Left ventricle myocardium inferior (tissue), 1 donor: ENCODE measurements at regions not wholly inside any gene's neighbourhood (a gene's known extent, or its start where the extent isn't known, plus 50 kb on each side); places are given as distances from the start of the nearest gene placed in this dataset.

Experiments used
- DNase-seq: peaks from one replicate; pipeline ENCODE4 v3.0.0-alpha.2; 2020
- H3K27ac ChIP-seq: fragments of 200-600 bp; replicated peaks from 2 replicates; pipeline ENCODE4 v1.8.0; 2021
- H3K27me3 ChIP-seq: fragments of 200-600 bp; 2 replicates; pipeline ENCODE4 v1.8.0; 2021; ENCODE audit warnings: low read depth
- H3K36me3 ChIP-seq: fragments of 200-600 bp; 2 replicates; pipeline ENCODE4 v1.8.0; 2021
- H3K4me1 ChIP-seq: fragments of 200-600 bp; 2 replicates; pipeline ENCODE4 v1.8.0; 2021
- H3K4me3 ChIP-seq: fragments of 200-600 bp; 2 replicates; pipeline ENCODE4 v1.8.0; 2021; ENCODE audit warnings: mild to moderate bottlenecking, moderate library complexity
- H3K9me3 ChIP-seq: fragments of 200-600 bp; replicated peaks from 2 replicates; pipeline ENCODE4 v1.8.0; 2021
- CTCF ChIP-seq: fragments of 200-600 bp; IDR thresholded peaks from 2 replicates; pipeline ENCODE4 v1.8.0; 2021; ENCODE audit warnings: antibody characterized with exemption, mild to moderate bottlenecking, borderline replicate concordance
- intact Hi-C: fragments of 100-400 bp; cut with micrococcal nuclease; formaldehyde crosslinking; loops from one replicate; pipeline ENCODE4 v1.11.0; 2022
- donor health status: DM: no; HTN: yes; CAD: no; lungs with severe emphysema.

- no peaks in the 10 kb centered on the region for H3K4me1 ChIP-seq
- DNase-seq = no peak
- TF ChIP-seq CTCF = no peak
- H3K27me3 ChIP-seq = no peaks in the 10 kb centered on the region
- no peak overlapping the region for H3K27ac ChIP-seq
- H3K9me3 ChIP-seq = peaks cover 17% of the 10 kb centered on the region
- H3K36me3 ChIP-seq = no peaks in the 10 kb centered on the region
- intact Hi-C loops = no loop called here
- H3K4me3 ChIP-seq = no peak overlapping the region
Observed at GRCh38 chr12:67400742-67401141, 131.6 kb downstream of the CAND1 start.

- Histone ChIP-seq H3K4me3 (no peak overlapping the region), H3K27me3 (no peaks in the 10 kb centered on the region), H3K27ac (no peak overlapping the region), H3K9me3 (peaks cover 24% of the 10 kb centered on the region), H3K36me3 (no peaks in the 10 kb centered on the region), H3K4me1 (peaks cover 12% of the 10 kb centered on the region)
- no peak for DNase-seq
- TF ChIP-seq CTCF = no peak
- intact Hi-C loops = no loop called here
Observed at GRCh38 chr12:67410246-67410645, 141.1 kb downstream of the CAND1 start.

GRCh38 chr12:67410667-67411067 lies 141.5 kb downstream of the CAND1 start:
- Histone ChIP-seq H3K4me1 (peaks cover 12% of the 10 kb centered on the region), H3K36me3 (no peaks in the 10 kb centered on the region), H3K27ac (no peak overlapping the region), H3K27me3 (no peaks in the 10 kb centered on the region), H3K9me3 (peaks cover 20% of the 10 kb centered on the region), H3K4me3 (no peak overlapping the region)
- no peak for TF ChIP-seq CTCF
- no peak for DNase-seq
- intact Hi-C loops = no loop called here

- Histone ChIP-seq H3K4me3 (no peak overlapping the region), H3K27ac (no peak overlapping the region), H3K27me3 (no peaks in the 10 kb centered on the region), H3K36me3 (no peaks in the 10 kb centered on the region), H3K9me3 (peaks cover 11% of the 10 kb centered on the region), H3K4me1 (peaks cover 12% of the 10 kb centered on the region)
- intact Hi-C loops = no loop called here
- DNase-seq = no peak
- no peak for TF ChIP-seq CTCF
Observed at GRCh38 chr12:67411562-67411961, 142.4 kb downstream of the CAND1 start.

GRCh38 chr12:67413577-67413976 lies 144.4 kb downstream of the CAND1 start:
- H3K27ac ChIP-seq = no peak overlapping the region
- H3K36me3 ChIP-seq = no peaks in the 10 kb centered on the region
- intact Hi-C loops = no loop called here

More at GRCh38 chr12:67413577-67413976, 144.4 kb downstream of the CAND1 start:
- Histone ChIP-seq H3K4me3 (no peak overlapping the region), H3K27me3 (no peaks in the 10 kb centered on the region), H3K9me3 (peaks cover 6% of the 10 kb centered on the region), H3K4me1 (peaks cover 12% of the 10 kb centered on the region)
- DNase-seq = no peak
- TF ChIP-seq CTCF = no peak
